ENCODE measurements at regions not wholly inside any gene's neighbourhood (a gene's known extent, or its start where the extent isn't known, plus 50 kb on each side); places are given as distances from the start of the nearest gene placed in this dataset.
"Not testable (repeated sequence)": the region's sequence is repeated elsewhere in the genome, so short reads cannot be mapped to it uniquely, and the experiment has no call there.

DNA sequence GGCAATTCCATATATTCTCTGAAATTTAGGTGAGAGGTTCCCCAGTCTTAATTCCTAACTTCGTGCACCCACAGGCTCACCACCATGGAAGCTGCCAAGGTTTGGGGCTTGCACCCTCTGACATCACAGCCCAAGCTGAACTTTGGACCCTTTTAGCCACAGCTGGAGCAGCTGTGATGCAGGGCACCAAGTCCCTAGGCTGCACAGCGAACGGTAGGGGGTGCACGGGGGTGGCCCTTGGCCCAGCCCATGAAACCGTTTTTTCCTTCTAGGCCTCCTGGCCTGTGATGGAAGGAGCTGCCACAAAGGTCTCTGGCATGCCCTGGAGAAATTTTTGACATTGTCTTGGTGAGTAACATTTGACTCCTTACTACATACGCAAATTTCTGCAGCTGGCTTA lies 251.9 kb upstream of the GRM3 start:
- no peak for DNase-seq (ENCODE audit: low spot score)
- intact Hi-C loops (cut with DNase I), result no loop called here

DNA sequence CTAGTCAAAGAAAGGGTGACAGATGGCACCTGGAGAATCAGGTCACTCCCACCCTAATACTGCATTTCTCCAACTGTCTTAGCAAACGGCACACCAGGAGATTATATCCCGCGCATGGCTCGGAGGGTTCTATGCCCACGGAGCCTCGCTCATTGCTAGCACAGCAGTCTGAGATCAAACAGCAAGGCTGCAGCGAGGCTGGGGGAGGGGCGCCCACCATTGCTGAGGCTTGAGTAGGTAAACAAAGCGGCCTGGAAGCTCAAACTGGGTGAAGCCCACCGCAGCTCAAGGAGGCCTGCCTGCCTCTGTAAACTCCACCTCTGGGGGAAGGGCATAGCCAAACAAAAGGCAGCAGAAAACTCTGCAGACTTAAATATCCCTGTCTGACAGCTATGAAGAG lies 268.1 kb upstream of the GRM3 start:
- intact Hi-C loops (cut with DNase I), result not testable (repeated sequence)
- DNase-seq (ENCODE audit: low spot score), result peak; percentile 70

DNA sequence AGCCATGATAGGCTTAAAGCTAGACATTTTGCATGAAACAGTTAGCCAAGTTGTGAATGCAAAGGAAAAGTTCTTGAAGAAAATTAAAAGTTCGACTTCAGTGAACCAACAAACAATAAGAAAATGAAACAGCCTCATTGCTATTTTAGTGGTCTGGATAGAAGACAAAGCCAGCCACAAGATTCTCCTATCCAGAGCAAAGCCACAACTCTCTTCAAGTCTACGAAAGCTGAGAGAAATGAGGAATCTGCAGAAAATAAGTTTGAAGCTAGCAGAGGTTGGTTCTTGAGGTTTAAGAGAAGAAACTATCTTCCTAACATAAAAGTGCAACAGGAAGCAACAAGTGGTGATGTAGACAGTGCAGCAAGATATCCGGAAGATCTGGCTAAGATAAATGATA lies 271.4 kb upstream of the GRM3 start:
- intact Hi-C loops (cut with DNase I), result no loop called here
- DNase-seq (ENCODE audit: low spot score), result no peak

DNA sequence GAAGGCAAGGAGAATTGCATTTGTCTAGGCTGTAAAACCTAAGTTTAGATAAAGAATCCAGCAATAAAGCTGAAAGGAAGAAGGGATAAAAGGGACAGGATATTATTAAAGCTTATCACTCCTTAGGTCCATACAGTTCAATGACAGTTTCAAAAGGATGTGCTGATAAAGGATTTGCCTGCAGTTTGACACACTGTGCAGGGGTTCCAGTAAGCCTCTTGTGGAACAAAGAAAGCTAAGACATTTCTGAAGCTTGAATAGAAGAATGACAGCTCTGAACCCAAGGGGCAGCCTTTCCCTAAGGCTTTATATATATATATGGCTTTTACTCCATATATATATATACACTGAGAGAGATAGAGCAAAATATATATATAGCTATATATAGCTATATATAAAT lies 276.8 kb upstream of the GRM3 start:
- DNase-seq (ENCODE audit: low spot score), result no peak
- intact Hi-C loops (cut with DNase I), result no loop called here

GRCh38 chr7:86340407-86340806 lies 303.3 kb upstream of the GRM3 start:
- DNase-seq (ENCODE audit: low spot score); intact Hi-C loops (cut with DNase I): not testable (repeated sequence)

GRCh38 chr7:86339051-86339450 lies 304.7 kb upstream of the GRM3 start:
- intact Hi-C loops (cut with DNase I), result no loop called here

DNA sequence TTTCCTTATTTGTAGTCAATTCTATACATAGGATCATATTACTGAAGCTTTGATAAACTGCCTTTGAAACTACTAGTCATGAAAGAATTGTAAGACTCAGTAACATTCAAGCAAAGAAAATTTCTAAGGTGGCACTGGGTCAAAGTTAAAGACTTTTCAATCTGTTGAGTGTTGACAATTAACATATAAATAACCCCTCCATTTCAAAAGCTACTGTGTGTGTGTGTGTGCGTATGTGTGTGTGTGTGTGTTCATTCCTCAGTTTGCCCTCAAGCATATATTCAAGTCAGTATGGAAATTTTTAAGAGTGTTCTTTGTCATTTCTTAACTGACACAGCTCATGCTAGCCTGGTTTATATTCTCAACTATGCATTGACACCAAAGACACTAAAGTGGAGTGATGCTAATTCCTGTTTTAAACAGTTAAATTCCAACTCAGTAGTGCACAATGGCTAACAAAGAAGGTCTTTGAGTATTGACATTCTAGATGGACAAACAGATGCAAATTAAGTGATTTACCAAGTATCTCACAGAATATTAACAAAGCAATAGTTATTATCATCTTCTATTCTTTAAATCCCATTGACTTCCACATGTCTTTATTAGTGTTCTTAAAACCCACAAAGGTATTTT lies 314.8 kb upstream of the GRM3 start:
- intact Hi-C loops (cut with DNase I), result no loop called here
- no peak for DNase-seq (ENCODE audit: low spot score)

More at GRCh38 chr7:86339051-86339450, 304.7 kb upstream of the GRM3 start:
- no peak for DNase-seq (ENCODE audit: low spot score)

- no peak for DNase-seq (ENCODE audit: low spot score)
- intact Hi-C loops (cut with DNase I), result no loop called here
Measured at GRCh38 chr7:86326847-86327246, 316.9 kb upstream of the GRM3 start.

DNA sequence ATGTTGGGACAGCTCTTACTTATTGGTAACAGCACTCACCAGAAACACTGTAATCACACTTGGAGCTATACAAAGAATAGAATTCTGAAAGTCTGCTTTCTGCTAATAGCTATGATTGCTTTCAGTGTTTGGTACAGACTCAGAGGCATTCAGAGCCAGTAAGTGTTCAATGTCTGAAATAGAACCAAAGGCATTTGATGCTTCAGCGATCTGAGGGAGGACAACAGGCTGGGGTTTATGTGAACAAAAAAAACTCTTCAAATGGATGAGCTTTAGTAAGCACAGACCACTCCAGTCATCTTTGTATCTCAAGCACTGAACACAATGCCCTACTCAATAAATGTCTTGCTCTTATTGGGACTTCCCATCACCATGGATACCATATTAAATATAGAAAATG lies 322.8 kb upstream of the GRM3 start:
- no peak for DNase-seq (ENCODE audit: low spot score)
- intact Hi-C loops (cut with DNase I), result no loop called here

GRCh38 chr7:86320341-86320740 lies 323.4 kb upstream of the GRM3 start:
- intact Hi-C loops (cut with DNase I), result no loop called here
- no peak for DNase-seq (ENCODE audit: low spot score)

DNA sequence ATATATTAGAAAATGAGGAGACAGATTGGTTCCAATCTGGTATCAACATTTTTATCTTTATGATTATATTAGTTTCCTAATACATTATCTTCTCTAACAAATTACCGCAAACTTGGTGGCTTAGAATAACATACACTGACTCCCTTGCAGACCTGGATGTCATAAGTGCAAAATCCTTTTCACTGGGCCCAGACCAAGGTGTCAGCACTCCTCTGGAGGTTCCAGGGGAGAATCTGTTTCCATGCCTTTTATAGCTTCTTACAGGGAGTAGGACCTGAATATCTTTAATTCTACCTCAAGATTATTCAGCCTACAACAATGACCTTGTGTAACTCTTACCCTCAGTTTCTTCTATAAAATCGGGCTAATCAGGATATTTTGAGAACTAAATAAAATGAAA lies 329.9 kb upstream of the GRM3 start:
- DNase-seq (ENCODE audit: low spot score), result no peak
- intact Hi-C loops (cut with DNase I), result no loop called here

- intact Hi-C loops (cut with DNase I), result no loop called here
- no peak for DNase-seq (ENCODE audit: low spot score)
Measured at GRCh38 chr7:86301301-86301700, 342.4 kb upstream of the GRM3 start.

DNA sequence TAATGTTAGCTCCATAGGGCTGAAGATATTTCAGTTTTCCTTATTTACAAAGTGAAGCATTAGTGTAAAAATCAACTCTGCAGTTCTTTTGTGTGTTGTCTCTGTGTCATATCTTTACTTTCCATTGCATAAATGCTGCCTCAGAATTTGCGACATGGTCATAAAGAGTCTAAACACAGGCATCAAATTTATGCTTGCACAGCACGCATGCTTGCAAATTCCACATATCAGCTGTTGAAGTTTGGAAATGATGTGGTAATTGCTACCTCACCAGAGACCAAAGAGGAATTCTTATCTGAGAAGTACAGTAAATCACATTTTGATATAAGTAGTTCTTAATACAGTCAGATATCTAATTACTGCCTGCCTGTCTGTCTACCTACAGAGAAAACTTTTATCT lies 348.2 kb upstream of the GRM3 start:
- intact Hi-C loops (cut with DNase I), result no loop called here
- DNase-seq (ENCODE audit: low spot score), result no peak

- intact Hi-C loops (cut with DNase I), result no loop called here
- peak; percentile 79 for DNase-seq (ENCODE audit: low spot score)
Measured at GRCh38 chr7:86282014-86282682, 361.6 kb upstream of the GRM3 start.

DNA sequence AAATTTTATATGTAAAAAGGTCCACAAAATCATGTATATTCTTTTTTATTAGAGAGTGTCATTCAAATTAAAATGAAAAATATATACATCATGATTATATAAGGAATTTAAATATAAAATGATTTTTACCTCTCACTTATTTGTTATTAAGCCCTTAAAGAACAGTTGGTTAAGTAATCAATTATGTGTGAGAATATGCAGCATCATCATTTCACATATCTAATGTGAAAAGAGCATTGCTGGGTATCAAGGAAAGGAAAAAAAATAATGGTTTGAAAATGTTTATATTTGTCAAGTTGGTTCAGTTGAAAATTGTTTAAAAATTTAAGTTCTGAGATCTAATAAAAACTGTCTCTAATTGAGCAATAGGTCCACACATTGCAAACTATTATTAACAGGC lies 363.6 kb upstream of the GRM3 start:
- intact Hi-C loops (cut with DNase I), result no loop called here
- DNase-seq (ENCODE audit: low spot score), result no peak

DNA sequence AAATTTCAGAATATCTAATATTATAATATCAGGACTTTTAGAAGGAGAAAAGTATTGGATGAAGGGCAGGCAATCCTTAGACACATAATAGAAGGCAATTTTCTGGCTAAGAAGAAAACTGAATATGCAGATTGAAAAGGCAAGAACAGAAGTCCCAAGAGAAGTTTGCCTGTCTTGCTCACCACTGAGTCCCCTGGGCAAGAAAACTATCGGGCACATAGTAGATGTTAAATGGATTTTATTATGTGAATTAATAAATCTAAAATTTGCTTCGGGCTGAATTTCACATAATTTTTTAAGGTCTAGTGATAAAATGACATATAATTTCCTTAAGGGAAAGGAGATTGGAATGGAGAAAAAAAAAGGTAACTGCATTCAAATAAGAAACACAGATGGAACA lies 380.9 kb upstream of the GRM3 start:
- intact Hi-C loops (cut with DNase I), result no loop called here
- DNase-seq (ENCODE audit: low spot score), result no peak

DNA sequence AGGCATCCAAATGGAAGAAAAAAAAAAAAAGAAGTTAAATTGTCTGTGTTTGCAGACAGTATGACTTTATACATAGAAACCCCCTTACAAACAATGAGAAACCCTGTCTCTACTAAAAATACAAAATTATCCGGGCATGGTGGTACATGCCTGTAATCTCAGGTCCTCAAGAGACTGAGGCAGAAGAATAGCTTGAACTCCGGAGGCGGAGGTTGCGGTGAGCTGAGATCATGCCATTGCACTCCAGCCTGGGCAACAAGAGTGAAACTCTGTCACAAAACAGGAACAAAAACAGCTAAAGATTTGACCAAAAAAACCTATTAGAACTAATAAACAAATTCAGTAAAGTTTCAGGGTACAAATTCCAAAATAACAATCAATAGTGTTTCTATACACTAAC lies 385.8 kb upstream of the GRM3 start:
- no peak for DNase-seq (ENCODE audit: low spot score)
- intact Hi-C loops (cut with DNase I), result no loop called here

GRCh38 chr7:86252406-86252805 lies 391.3 kb upstream of the GRM3 start:
- no peak for DNase-seq (ENCODE audit: low spot score)
- intact Hi-C loops (cut with DNase I), result no loop called here

DNA sequence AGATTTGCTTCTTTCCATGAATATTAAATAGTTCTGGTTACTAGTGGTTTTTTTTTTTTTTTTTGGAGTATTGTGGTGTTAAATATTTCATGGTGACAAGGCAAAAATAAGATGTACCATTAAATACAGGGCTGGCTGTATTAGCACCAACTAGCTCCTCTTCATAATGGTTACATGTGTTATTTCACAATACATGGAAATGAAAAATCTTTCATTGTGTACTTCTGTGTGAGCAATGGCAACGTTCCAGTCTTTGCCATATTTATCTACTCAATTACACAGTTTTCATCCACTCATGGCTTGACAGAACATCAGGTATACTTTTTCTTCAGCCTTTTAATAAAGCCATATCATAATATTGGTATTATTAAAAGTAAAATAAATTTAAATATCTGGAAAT lies 394.7 kb upstream of the GRM3 start:
- intact Hi-C loops (cut with DNase I), result no loop called here
- no peak for DNase-seq (ENCODE audit: low spot score)

DNA sequence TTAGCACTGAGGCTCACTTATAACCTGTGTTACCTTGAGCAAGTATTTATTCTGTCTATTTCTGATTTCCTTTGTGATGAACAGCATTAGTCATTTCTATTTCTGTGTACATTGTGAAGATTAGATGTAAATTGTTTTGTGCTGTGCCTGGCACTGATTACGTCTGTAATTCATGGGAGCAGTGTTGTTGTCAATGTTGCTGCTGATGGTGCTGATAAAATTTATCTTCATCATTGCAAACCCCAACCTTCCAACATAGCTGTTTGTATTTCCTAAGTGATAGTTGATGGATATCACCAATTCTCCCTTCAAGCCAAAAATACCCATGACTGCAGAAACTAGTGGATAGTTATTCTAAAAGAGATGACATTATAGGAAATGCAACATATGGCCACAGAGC lies 400.5 kb upstream of the GRM3 start:
- intact Hi-C loops (cut with DNase I), result no loop called here

GRCh38 chr7:86226191-86226590 lies 417.5 kb upstream of the GRM3 start:
- DNase-seq (ENCODE audit: low spot score), result no peak
- intact Hi-C loops (cut with DNase I), result no loop called here

More for the DNA sequence above, 400.5 kb upstream of the GRM3 start:
- no peak for DNase-seq (ENCODE audit: low spot score)

- no peak for DNase-seq (ENCODE audit: low spot score)
- intact Hi-C loops (cut with DNase I), result no loop called here
Measured at GRCh38 chr7:86222806-86223205, 420.9 kb upstream of the GRM3 start.
